Esophagus squamous epithelium (tissue), 5 donors: ENCODE measurements at regions not wholly inside any gene's neighbourhood (a gene's known extent, or its start where the extent isn't known, plus 50 kb on each side); places are given as distances from the start of the nearest gene placed in this dataset.

Experiments
- DNase-seq: peaks from one replicate; lab custom pipeline; 2025; lab: John Stamatoyannopoulos, UW
- H3K27ac ChIP-seq, 4 donors: fragments of 200-600 bp; sonication (generic); one replicate each; pipeline ENCODE4 v1.5.1; 2016 to 2019; ENCODE audit warnings: mild to moderate bottlenecking in 1 of 4
- H3K27me3 ChIP-seq, 4 donors: fragments of 200-600 bp; sonication (generic); 1 replicate in 3 of 4; 2 replicates in 1 of 4; pipeline versions ENCODE4 v1.5.1 to v1.6.0; 2017 to 2021; ENCODE audit warnings: antibody characterized with exemption in 1 of 4
- H3K36me3 ChIP-seq, 3 donors: fragments of 200-600 bp; sonication (generic); one replicate each; pipeline ENCODE4 v1.5.1; 2016 to 2019
- H3K4me1 ChIP-seq, 3 donors: fragments of 200-600 bp; sonication (generic); one replicate each; pipeline ENCODE4 v1.5.1; 2017 to 2019
- H3K4me3 ChIP-seq, 4 donors: fragments of 200-600 bp; sonication (generic); 1 replicate in 3 of 4; 2 replicates in 1 of 4; pipeline ENCODE4 v1.5.1; 2016 to 2019; ENCODE audit warnings: mild to moderate bottlenecking in 2 of 4, moderate library complexity in 1 of 4
- H3K9me3 ChIP-seq, 3 donors: fragments of 200-600 bp; sonication (generic); one replicate each; pipeline ENCODE4 v1.5.1; 2016 to 2019
- CTCF ChIP-seq, 6 experiments: fragments of 450-650 bp in 4 of 6; fragments of 200-600 bp in 2 of 6; sonication (generic) in 2 of 6; IDR thresholded peaks; one replicate each; pipeline ENCODE4 v1.5.1; 2016 to 2019; ENCODE audit warnings: antibody characterized with exemption in 6 of 6, mild to moderate bottlenecking in 4 of 6, moderate library complexity in 4 of 6
- POLR2A ChIP-seq, 4 donors: fragments of 450-650 bp; IDR thresholded peaks; one replicate each; pipeline ENCODE4 v1.6.1; 2017; ENCODE audit warnings: antibody characterized with exemption in 4 of 4, mild to moderate bottlenecking in 4 of 4, moderate library complexity in 3 of 4
- WGBS, 2 donors: methylation state at CpG; one replicate each; pipeline ENCODE4 v1.1.5; 2018; 5-methylcytosine and 5-hydroxymethylcytosine counted together
- intact Hi-C: fragments of 100-400 bp; cut with DNase I; formaldehyde crosslinking; loops from one replicate; pipeline ENCODE4 v1.15.0; 2022
- donor health status: DM: yes; HTN: yes; CAD: no.

DNA sequence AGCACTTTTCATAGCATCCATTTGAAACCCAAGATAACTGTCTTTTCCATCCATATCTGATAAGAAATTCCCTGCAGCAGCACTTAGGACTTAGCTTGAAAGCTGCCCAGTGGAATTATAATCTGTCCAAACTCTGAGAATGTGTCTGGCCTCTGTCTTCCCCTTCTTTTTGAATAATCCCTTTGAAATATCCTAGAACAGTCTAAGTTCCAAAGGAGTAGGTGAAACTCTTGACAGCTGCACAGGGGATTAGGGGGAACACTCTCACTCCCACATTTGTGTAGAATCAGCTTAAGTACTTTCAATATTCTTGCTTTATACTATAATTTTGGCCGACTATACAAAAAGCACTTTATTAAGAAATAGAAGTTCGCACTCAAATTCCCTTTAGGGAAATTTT is 157.7 kb downstream of the PAPSS1 start:
- H3K27ac ChIP-seq, result no peak overlapping the region
- WGBS, 2 donors, result 93 to 97% methylated on average over 2 of the region's 2 CpGs
- DNase-seq, result no peak

DNA sequence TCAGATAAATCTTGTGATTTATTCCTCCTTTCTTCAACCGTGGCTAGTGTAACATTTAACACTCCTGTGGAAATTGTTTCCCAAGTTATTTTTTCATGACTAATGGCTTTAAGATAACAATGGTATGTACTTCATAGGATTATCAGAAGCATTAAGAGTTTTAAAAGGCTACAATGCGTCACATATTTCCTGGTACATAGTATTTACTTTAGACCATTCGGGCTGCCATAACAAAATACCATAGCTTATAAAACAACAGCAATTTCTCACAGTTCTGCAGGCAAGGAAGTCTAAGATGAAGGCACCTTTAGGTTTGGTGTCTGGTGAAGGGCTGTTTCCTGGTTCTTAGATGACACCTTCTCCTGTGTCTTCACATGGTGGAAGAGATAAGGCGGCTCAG is 158.6 kb downstream of the PAPSS1 start:
- intact Hi-C loops, result no loop called here
- no peak for DNase-seq

More for the DNA sequence above, 157.7 kb downstream of the PAPSS1 start:
- intact Hi-C loops, result no loop called here
- Histone ChIP-seq H3K4me3 (no peak overlapping the region), H3K27me3 (peaks cover 0 to 5% (median 0%) of the 10 kb centered on the region in 4 donors), H3K4me1 (peaks cover 0 to 11% (median 0%) of the 10 kb centered on the region in 3 donors), H3K9me3 (peaks cover 0 to 19% (median 11%) of the 10 kb centered on the region in 3 donors), H3K36me3 (no peaks in the 10 kb centered on the region)
- no peak for TF ChIP-seq CTCF (IDR thresholded peaks at IDR 0.05)
- TF ChIP-seq POLR2A (IDR thresholded peaks at IDR 0.05), result no peak

GRCh38 chr4:107559653-107560052 is 160.4 kb downstream of the PAPSS1 start:
- TF ChIP-seq CTCF (IDR thresholded peaks at IDR 0.05) (no peak), POLR2A (IDR thresholded peaks at IDR 0.05) (no peak)
- Histone ChIP-seq H3K36me3 (no peaks in the 10 kb centered on the region), H3K9me3 (peaks cover 0 to 19% (median 11%) of the 10 kb centered on the region in 3 donors), H3K27me3 (peaks cover 0 to 5% (median 0%) of the 10 kb centered on the region in 4 donors), H3K27ac (no peak overlapping the region), H3K4me1 (peaks cover 0 to 11% (median 0%) of the 10 kb centered on the region in 3 donors), H3K4me3 (no peak overlapping the region)
- intact Hi-C loops, result no loop called here
- DNase-seq, result no peak

More for the DNA sequence above, 158.6 kb downstream of the PAPSS1 start:
- no peak for TF ChIP-seq POLR2A (IDR thresholded peaks at IDR 0.05)
- no peak for TF ChIP-seq CTCF (IDR thresholded peaks at IDR 0.05)
- Histone ChIP-seq H3K4me1 (peaks cover 0 to 11% (median 0%) of the 10 kb centered on the region in 3 donors), H3K27ac (no peak overlapping the region), H3K4me3 (no peak overlapping the region), H3K9me3 (peaks cover 0 to 19% (median 11%) of the 10 kb centered on the region in 3 donors), H3K27me3 (peaks cover 0 to 5% (median 0%) of the 10 kb centered on the region in 4 donors), H3K36me3 (no peaks in the 10 kb centered on the region)
- 28 to 55% methylated on average over 3 to 4 of the region's 4 CpGs for WGBS, 2 donors

GRCh38 chr4:107552306-107552705 is 167.7 kb downstream of the PAPSS1 start:
- peaks cover 0 to 6% (median 0%) of the 10 kb centered on the region in 3 donors for H3K4me1 ChIP-seq
- H3K9me3 ChIP-seq, result no peaks in the 10 kb centered on the region
- no peak overlapping the region for H3K4me3 ChIP-seq
- intact Hi-C loops, result no loop called here
- no peaks in the 10 kb centered on the region for H3K27me3 ChIP-seq
- no peak for TF ChIP-seq POLR2A (IDR thresholded peaks at IDR 0.05)
- no peak for TF ChIP-seq CTCF (IDR thresholded peaks at IDR 0.05)
- no peaks in the 10 kb centered on the region for H3K36me3 ChIP-seq
- DNase-seq, result no peak
- 65 to 87% methylated on average over 3 of the region's 3 CpGs for WGBS, 2 donors
- no peak overlapping the region for H3K27ac ChIP-seq

GRCh38 chr4:107548211-107548905 is 171.7 kb downstream of the PAPSS1 start:
- intact Hi-C loops, result no loop called here

More at GRCh38 chr4:107548211-107548905, 171.7 kb downstream of the PAPSS1 start:
- DNase-seq, result no peak
- H3K4me1 ChIP-seq, result peaks cover 0 to 20% (median 0%) of the 10 kb centered on the region in 3 donors
- TF ChIP-seq POLR2A (IDR thresholded peaks at IDR 0.05) (no peak), CTCF (IDR thresholded peaks at IDR 0.05) (no peak)
- no peak overlapping the region for H3K27ac ChIP-seq
- H3K36me3 ChIP-seq, result no peaks in the 10 kb centered on the region
- H3K9me3 ChIP-seq, result no peaks in the 10 kb centered on the region
- WGBS, 2 donors, result 44 to 55% methylated on average over 7 of the region's 7 CpGs
- H3K27me3 ChIP-seq, result no peaks in the 10 kb centered on the region
- no peak overlapping the region for H3K4me3 ChIP-seq
